Natural killer cell (primary cell): ENCODE measurements at regions not wholly inside any gene's neighbourhood (a gene's known extent, or its start where the extent isn't known, plus 50 kb on each side); places are given as distances from the start of the nearest gene placed in this dataset.
A peak's percentile ranks its signal among the peaks of the same experiment; 100 is the strongest.
"Not testable (repeated sequence)": the region's sequence is repeated elsewhere in the genome, so short reads cannot be mapped to it uniquely, and the experiment has no call there.

ENCODE experiments used
- ATAC-seq, 3 donors: fragments of 150-1000 bp in 2 of 3; fragments of 200-7000 bp in 1 of 3; cut with Tn5 transposase; 1 replicate in 1 of 3; 2 replicates in 2 of 3; pipeline ENCODE4 v1.10.0; 2021; ENCODE audit warnings: mild to moderate bottlenecking in 2 of 3, moderate library complexity in 2 of 3
- DNase-seq, 2 donors: peaks; one replicate each; pipeline versions ENCODE4 v3.0.0 to v3.0.0-alpha.2; 2013 to 2021; ENCODE audit warnings: mixed read lengths in 1 of 2
- H3K27ac ChIP-seq: one replicate; pipeline ENCODE4 v1.5.1; 2013; ENCODE audit warnings: mild to moderate bottlenecking, low read length
- H3K27me3 ChIP-seq: one replicate; pipeline ENCODE4 v1.6.1; 2013; ENCODE audit warnings: low read length; ENCODE audit not compliant: control insufficient read depth, insufficient read depth
- H3K36me3 ChIP-seq: one replicate; pipeline ENCODE4 v1.6.1; 2013; ENCODE audit warnings: low read length; ENCODE audit not compliant: control insufficient read depth, insufficient read depth
- H3K4me1 ChIP-seq: one replicate; pipeline ENCODE4 v1.6.1; 2013; ENCODE audit warnings: low read length; ENCODE audit not compliant: control insufficient read depth, insufficient read depth
- H3K4me3 ChIP-seq: one replicate; pipeline ENCODE4 v1.5.1; 2013; ENCODE audit warnings: low read length
- H3K9me3 ChIP-seq: one replicate; pipeline ENCODE4 v1.6.1; 2013; ENCODE audit warnings: low read length; ENCODE audit not compliant: control insufficient read depth, insufficient read depth
- H3K27ac Mint-ChIP-seq, 2 donors: one replicate each; pipeline ENCODE4 v1.8.0; 2022; ENCODE audit warnings: mild to moderate bottlenecking in 2 of 2, mixed read lengths in 2 of 2, moderate library complexity in 1 of 2
- H3K27me3 Mint-ChIP-seq, 2 donors: one replicate each; pipeline ENCODE4 v1.8.0; 2022; ENCODE audit warnings: low read depth in 2 of 2, mixed read lengths in 2 of 2
- H3K36me3 Mint-ChIP-seq: one replicate; pipeline ENCODE4 v1.8.0; 2022; ENCODE audit warnings: mixed read lengths
- H3K4me1 Mint-ChIP-seq, 2 donors: one replicate each; pipeline ENCODE4 v1.8.0; 2022; ENCODE audit warnings: mixed read lengths in 2 of 2
- H3K4me3 Mint-ChIP-seq: one replicate; pipeline ENCODE4 v1.8.0; 2022; ENCODE audit warnings: mild to moderate bottlenecking, moderate library complexity, mixed read lengths
- H3K9me3 Mint-ChIP-seq, 2 donors: one replicate each; pipeline ENCODE4 v1.8.0; 2022; ENCODE audit warnings: mixed read lengths in 2 of 2
- WGBS: methylation state at CpG from one replicate; pipeline ENCODE4 v1.1.7; 2013; ENCODE audit warnings: missing lambda C conversion rate; ENCODE audit not compliant: insufficient coverage; 5-methylcytosine and 5-hydroxymethylcytosine counted together
- intact Hi-C: fragments of 100-400 bp; cut with micrococcal nuclease; formaldehyde crosslinking; loops from one replicate; pipeline ENCODE4 v1.14.2; 2022
- TF ChIP-seq, protein P1 (sequence below): fragments of 200-600 bp; IDR thresholded peaks from one replicate; pipeline ENCODE4 v1.8.0; 2022; ENCODE audit warnings: antibody characterized with exemption

DNA sequence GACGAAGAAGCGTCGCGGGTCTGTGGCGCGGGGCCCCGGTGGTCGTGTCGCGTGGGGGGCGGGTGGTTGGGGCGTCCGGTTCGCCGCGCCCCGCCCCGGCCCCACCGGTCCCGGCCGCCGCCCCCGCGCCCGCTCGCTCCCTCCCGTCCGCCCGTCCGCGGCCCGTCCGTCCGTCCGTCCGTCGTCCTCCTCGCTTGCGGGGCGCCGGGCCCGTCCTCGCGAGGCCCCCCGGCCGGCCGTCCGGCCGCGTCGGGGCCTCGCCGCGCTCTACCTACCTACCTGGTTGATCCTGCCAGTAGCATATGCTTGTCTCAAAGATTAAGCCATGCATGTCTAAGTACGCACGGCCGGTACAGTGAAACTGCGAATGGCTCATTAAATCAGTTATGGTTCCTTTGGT, 1533.5 kb upstream of the TPTE start:
- H3K4me1 Mint-ChIP-seq, H3K27me3 ChIP-seq, H3K27ac Mint-ChIP-seq, H3K4me3 Mint-ChIP-seq, intact Hi-C loops, H3K27me3 Mint-ChIP-seq, H3K4me1 ChIP-seq, ATAC-seq, H3K4me3 ChIP-seq, DNase-seq, H3K36me3 ChIP-seq, H3K27ac ChIP-seq: not testable (repeated sequence)
- H3K9me3 Mint-ChIP-seq: peaks cover 24 to 30% of the 10 kb centered on the region in 2 donors
- peaks cover 41% of the 10 kb centered on the region for H3K9me3 ChIP-seq
- peaks cover 26% of the 10 kb centered on the region for H3K36me3 Mint-ChIP-seq
- WGBS: no CpG with 5 or more reads among the region's 58 CpGs

DNA sequence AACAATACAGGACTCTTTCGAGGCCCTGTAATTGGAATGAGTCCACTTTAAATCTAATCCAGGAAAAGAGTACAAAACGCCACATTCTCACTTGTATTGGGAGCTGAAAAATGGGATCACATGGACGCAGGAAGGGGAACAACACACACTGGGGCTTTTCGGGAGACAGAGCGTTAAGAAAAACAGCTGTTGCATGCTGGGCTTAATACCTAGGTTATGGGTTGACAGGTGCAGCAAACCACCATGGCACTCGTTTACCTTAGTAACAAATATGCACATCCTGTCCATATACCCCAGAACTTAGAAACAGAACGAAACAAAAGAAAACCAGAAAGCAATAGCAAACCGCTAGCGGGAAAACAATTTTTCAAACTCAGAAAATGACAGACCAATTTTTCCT, 1532.7 kb upstream of the TPTE start:
- DNase-seq (no peak), ATAC-seq (no peak)
- peaks cover 46% of the 10 kb centered on the region for H3K9me3 ChIP-seq
- Mint-ChIP-seq H3K4me3 (no peak overlapping the region), H3K27me3 (peaks cover 0 to 2% of the 10 kb centered on the region in 2 donors), H3K4me1 (no peaks in the 10 kb centered on the region), H3K36me3 (peaks cover 34% of the 10 kb centered on the region), H3K9me3 (peaks cover 30 to 38% of the 10 kb centered on the region in 2 donors), H3K27ac (no peak overlapping the region)
- TF ChIP-seq, protein P1, sequence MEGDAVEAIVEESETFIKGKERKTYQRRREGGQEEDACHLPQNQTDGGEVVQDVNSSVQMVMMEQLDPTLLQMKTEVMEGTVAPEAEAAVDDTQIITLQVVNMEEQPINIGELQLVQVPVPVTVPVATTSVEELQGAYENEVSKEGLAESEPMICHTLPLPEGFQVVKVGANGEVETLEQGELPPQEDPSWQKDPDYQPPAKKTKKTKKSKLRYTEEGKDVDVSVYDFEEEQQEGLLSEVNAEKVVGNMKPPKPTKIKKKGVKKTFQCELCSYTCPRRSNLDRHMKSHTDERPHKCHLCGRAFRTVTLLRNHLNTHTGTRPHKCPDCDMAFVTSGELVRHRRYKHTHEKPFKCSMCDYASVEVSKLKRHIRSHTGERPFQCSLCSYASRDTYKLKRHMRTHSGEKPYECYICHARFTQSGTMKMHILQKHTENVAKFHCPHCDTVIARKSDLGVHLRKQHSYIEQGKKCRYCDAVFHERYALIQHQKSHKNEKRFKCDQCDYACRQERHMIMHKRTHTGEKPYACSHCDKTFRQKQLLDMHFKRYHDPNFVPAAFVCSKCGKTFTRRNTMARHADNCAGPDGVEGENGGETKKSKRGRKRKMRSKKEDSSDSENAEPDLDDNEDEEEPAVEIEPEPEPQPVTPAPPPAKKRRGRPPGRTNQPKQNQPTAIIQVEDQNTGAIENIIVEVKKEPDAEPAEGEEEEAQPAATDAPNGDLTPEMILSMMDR: no peak
- WGBS: 66% methylated on average over 9 of the region's 9 CpGs
- H3K36me3 ChIP-seq: no peaks in the 10 kb centered on the region
- no peak overlapping the region for H3K4me3 ChIP-seq
- no peak overlapping the region for H3K27ac ChIP-seq
- no peaks in the 10 kb centered on the region for H3K4me1 ChIP-seq
- intact Hi-C loops: no loop called here
- no peaks in the 10 kb centered on the region for H3K27me3 ChIP-seq

DNA sequence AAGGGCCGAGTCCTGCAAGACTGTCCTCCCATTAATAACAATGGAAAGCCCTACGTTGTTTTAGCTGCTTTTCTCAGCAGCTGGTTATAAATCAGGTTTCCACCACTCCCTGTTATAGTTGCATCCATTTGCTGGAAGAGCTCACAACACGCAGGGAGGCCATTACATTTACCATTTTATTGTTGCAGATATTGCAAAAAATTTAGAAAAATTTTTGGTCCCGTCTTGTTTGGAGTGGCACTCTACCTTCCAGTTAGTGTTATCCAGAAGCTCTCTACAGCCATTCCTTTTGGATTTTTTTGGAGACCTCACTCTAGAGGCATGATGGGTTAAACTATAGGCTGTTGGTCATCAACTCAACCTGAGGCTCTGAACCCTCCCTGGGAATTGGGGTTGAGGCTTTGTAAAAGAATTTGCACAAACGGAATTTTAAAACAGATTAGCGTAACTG, 1532.1 kb upstream of the TPTE start:
- no peak overlapping the region for H3K4me3 ChIP-seq
- H3K36me3 ChIP-seq: no peaks in the 10 kb centered on the region
- H3K4me1 Mint-ChIP-seq: no peaks in the 10 kb centered on the region
- H3K4me3 Mint-ChIP-seq: no peak overlapping the region
- peak in 1 of 3 donors; percentile 18 for ATAC-seq
- H3K27me3 ChIP-seq: no peaks in the 10 kb centered on the region
- no peak overlapping the region for H3K27ac Mint-ChIP-seq
- H3K9me3 Mint-ChIP-seq: peaks cover 33 to 41% of the 10 kb centered on the region in 2 donors
- intact Hi-C loops: no loop called here
- no peak overlapping the region for H3K27ac ChIP-seq
- TF ChIP-seq, protein P1: no peak
- 48% methylated on average over 6 of the region's 6 CpGs for WGBS
- no peak for DNase-seq
- H3K27me3 Mint-ChIP-seq: peaks cover 0 to 2% of the 10 kb centered on the region in 2 donors
- no peaks in the 10 kb centered on the region for H3K4me1 ChIP-seq
- peaks cover 46% of the 10 kb centered on the region for H3K9me3 ChIP-seq
- H3K36me3 Mint-ChIP-seq: peaks cover 40% of the 10 kb centered on the region

DNA sequence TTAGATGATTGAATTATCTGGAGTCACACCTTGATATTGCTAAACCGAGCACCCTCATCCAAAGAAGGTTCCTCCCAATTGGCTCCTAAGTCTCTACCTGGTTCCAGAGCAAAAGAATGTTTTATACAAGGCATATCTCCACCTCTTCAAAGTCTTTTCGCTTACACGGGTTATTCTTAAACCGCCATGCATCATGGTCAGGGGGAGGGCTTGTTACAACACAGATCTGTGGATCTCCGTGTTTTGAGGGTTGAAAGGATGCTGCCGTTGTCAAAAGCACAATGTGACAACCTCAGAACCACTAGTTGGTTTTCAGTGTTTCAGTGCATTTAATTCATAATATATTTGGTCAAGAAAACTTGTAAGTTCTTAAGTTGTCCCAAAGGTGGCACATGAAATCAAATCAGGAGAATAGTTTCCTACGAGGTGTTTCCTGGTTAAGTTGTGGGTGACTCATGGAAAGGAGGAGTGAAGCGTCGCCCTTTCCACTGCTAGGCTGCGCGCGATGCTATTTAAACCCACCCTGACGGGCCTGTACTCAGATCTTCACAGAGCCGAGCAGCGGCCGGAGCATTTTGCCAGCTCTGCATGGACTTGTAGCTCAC, 1531.6 kb upstream of the TPTE start:
- intact Hi-C loops: no loop called here
- no peak overlapping the region for H3K27ac ChIP-seq

More for the DNA sequence above, 1531.6 kb upstream of the TPTE start:
- no peak overlapping the region for H3K4me3 ChIP-seq
- peaks cover 35 to 42% of the 10 kb centered on the region in 2 donors for H3K9me3 Mint-ChIP-seq
- TF ChIP-seq, protein P1: no peak
- peaks cover 43% of the 10 kb centered on the region for H3K36me3 Mint-ChIP-seq
- no peaks in the 10 kb centered on the region for H3K36me3 ChIP-seq
- no peak overlapping the region for H3K4me3 Mint-ChIP-seq
- H3K9me3 ChIP-seq: peaks cover 46% of the 10 kb centered on the region
- WGBS: 58% methylated on average over 16 of the region's 16 CpGs
- DNase-seq (no peak), ATAC-seq (peak in 1 of 3 donors; percentile 22)
- peaks cover 0 to 2% of the 10 kb centered on the region in 2 donors for H3K27me3 Mint-ChIP-seq
- no peaks in the 10 kb centered on the region for H3K4me1 ChIP-seq
- H3K27me3 ChIP-seq: no peaks in the 10 kb centered on the region
- no peaks in the 10 kb centered on the region for H3K4me1 Mint-ChIP-seq
- no peak overlapping the region for H3K27ac Mint-ChIP-seq
